Stimulated activated CD8-positive, alpha-beta memory T cell treated with anti-CD3 and anti-CD28 coated beads, Interleukin-7, amount 100 ng/mL, for 48 hours (primary cell): ENCODE measurements at regions not wholly inside any gene's neighbourhood (a gene's known extent, or its start where the extent isn't known, plus 50 kb on each side); places are given as distances from the start of the nearest gene placed in this dataset.
A peak's percentile ranks its signal among the peaks of the same experiment; 100 is the strongest.
"Not testable (repeated sequence)": the region's sequence is repeated elsewhere in the genome, so short reads cannot be mapped to it uniquely, and the experiment has no call there.

Experiments used
- DNase-seq, 2 donors: peaks; one replicate each; pipeline ENCODE4 v3.0.0-alpha.2; 2020; ENCODE audit warnings: low read depth in 1 of 2; ENCODE audit errors: extremely low read depth in 1 of 2

DNA sequence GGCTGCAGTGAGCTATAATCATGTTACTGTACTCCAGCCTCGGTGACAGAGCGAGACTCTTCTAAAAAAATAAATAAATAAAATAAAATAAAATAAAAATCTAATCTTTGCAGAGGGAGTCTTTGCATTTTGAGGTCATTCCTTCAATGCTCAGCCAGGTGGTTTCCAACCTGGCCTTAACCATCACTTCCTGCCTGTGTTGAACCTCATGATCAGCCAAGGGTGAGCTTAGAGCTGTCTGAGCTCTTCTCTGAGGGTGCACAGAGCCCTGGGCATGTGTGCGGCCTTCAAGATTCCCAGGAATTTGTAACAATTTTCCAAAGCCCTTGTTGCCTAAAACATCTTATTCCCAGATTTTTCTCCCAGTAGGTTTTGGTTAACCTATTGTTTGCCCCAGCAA, 94.3 kb downstream of the KCNJ12 start:
- DNase-seq = not testable (repeated sequence)

DNA sequence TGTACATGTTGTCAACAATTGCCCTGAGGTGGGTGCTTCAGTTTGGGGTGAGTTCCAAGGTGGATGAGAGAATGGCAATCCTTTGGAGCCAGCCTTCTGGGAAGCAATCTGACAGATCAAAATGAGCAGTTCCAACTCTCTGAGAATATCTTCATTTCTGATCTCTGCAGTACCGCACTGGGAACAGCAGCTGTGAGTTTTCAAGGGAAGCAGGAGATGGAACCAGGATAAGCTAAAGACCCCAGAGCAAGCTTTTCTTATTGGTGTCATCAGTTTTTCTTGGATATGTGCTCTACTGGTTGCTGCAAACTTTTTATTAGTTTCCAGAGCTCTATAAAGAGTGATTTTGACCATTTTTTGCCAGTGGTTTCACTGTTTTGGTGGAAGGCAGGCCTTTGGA, 94.7 kb downstream of the KCNJ12 start:
- no peak for DNase-seq

DNA sequence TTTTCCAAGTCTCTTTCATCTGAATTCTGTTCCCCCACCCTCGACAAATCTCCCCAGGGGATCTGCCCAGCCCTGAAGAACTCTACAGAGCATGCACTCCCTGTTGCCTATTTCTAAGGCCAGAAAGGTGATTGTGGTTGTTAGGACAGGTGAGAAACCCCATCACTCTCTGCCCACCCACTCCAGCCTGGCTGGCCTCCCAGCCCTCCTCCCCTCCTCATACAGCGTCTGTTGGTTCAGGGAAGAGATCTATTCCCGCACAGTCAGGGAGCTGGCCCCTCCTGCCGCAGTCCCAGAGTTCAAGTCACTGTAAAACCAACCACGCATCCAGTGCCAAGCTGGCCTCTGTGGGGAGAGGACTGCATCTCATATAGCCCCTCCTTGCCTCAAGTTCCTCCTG, 98.7 kb downstream of the KCNJ12 start:
- no peak for DNase-seq

DNA sequence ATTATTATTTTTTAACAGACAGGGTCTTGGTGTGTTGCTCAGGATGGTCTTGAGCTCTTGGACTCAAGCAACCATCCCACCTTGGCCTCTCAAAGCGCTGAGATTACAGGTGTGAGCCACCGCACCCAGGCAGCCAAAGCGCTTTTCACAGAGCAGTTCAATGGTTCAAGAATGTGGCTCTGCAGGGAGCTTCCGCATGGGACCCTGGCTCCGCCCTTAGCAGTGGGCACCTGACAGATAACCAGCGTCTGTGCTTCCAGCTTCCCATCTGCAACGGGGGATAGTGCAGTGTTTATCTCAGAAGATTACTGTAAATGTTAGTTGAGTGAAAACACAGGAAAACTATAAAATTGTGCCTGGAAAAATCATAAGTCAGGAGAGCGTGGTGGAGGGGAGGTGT, 99.4 kb downstream of the KCNJ12 start:
- no peak for DNase-seq

DNA sequence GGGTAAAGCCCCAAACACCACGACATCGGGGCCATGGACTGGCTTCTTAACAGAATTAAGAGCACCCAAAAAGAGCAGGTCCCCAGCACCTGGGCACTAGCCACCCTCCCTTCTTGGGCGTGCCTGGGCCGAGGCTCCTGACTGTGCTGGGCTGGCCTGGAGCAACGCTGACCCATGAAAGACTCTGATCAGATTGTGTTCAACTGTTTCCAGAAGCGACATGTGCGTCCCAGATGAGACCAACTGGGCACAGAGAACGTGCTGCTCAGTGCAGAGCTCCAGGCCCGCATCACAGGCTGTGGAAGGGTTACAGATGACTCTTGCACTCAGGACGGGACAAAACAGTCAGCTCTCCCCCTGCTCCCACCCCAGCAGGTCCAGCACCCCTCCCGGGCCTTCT, 100.7 kb downstream of the KCNJ12 start:
- DNase-seq = no peak

DNA sequence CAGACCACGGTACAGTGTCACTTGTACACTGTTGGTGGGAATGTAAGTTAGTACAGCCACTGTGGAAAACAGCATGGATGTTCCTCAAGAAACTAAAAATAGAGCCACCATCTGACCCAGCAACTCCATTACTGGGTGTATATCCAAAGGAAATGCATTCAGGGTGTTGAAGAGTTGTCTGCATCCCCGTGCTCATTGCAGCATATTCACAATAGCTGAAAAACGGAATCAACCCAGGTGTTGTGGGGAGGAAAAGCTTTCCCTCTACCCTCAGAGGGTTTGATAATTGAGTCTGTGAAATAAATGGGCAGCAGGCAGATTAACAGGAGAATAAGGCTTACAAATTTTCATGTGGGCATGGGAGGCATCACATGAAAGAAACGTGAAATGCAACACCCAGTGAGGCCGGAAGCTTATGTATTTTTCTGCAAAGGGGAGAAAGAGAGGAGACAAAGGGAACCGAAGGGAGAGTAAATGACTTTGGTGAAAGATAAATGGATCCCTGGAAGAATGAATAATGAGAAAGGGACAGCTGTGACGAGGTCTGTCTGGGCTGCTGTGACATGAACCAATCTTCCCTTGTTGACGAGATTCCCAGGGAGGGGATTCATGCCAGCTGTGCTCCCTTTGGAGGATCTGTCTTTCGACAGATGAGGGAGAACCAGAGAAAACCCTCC, 106.2 kb downstream of the KCNJ12 start:
- DNase-seq = no peak

DNA sequence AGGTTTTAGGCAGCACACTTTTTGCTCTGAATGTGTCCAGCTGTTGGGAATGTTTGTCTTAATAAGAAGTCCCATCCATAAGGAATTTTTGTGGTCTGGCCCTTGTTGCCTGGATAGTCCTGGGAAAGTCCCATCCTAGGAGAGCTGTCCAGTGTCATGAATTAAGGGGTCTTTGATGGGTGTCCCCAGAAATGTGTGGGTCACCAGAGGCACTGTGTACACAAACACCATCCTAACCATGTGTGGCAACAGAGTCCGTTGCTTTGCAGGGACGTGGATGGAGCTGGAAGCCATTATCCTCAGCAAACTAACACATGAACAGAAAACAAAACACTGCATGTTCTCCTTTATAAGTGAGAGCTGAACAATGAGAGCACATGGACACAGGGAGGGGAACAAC, 111.9 kb downstream of the KCNJ12 start:
- DNase-seq = not testable (repeated sequence)

DNA sequence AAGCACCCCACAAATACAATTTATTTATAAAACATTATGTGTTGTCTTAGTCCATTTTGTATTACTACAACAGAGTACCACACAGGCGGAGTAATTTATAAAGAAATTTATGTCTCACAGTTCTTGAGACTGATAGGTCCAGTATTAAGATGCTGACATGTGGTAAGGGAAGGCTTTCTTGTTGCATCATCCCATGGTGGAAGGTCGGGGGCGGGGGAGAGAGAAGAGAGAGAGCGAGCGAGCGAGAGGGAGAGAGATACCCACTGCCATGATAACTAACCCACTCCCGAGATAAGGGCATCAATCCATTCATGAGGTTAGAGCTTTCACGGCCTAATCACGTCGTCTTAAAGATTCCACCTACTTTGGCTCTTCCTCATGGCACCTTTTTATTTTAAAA, 117.8 kb downstream of the KCNJ12 start:
- DNase-seq = no peak

DNA sequence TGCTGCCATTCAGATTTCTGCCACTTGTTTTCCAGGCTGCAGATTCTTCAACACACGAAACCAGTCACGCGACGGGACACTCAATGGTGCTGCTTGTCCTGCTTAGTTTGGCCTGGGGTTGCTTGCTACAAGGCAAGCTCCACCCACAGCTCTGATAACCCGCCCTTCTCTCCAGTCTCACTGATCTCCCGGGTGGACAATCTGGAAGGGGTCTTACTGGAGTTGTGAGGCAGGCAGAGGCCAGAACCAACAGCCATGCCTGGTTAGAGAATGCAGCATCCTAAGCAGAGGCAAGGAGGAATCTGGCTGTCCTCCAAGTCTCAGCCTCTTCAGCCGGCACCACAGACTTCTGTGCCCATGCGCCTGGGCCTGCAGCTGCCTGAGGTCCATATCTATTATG, 119.1 kb downstream of the KCNJ12 start:
- no peak for DNase-seq

DNA sequence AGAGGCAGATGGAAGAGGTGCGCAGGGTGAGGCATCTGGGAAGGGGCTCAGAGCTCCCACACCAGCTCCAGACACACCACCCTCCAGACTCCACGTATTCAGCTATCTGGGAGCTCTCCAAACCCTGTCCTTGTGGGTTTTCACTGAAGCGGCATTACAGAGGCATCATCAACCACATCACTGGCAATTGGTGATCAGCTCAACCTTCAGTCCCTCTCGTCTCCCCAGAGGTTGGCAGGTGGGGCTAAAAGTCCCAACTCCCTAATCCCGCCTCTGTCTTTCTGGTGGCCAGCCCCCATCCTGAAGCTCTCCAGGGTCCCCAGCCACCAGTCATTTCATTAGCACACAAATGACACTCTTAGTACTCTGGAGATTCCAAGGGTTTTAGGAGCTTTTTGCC, 123.9 kb downstream of the KCNJ12 start:
- no peak for DNase-seq

DNA sequence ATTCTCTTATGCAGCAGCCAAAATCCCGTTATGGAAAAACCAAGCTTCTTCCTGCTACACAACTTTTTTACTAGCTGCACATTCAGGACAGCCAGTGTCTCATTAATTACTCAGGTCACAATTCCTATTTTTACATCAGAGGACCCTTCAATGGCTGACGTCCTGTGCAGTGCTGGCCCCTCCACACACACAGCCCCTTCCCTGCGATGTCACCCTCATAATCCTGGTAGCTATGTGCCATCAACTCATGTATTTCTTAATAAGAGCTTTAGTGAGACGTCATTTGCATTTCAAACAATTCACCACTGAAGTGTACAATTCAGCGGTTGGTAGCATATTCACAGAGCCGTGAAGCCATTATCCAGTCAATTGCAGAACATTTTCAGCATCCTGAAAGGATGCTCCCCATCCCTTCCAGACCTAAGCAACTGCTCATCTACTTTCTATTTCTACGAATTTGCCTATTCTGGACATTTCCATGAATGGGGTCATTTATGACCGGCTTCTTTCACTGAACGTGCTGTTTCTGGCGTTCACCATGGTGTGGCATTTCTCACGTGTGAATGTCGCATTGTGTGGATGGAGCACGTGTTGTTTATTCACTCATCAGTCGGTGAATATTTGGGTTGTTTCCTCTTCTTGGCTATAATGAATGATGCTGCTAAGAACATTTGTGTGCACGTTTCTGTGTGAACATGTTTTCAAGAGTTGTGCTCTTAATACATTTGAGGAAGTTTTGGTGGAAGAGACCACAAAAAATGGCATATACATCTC, 126.0 kb downstream of the KCNJ12 start:
- DNase-seq = not testable (repeated sequence)

DNA sequence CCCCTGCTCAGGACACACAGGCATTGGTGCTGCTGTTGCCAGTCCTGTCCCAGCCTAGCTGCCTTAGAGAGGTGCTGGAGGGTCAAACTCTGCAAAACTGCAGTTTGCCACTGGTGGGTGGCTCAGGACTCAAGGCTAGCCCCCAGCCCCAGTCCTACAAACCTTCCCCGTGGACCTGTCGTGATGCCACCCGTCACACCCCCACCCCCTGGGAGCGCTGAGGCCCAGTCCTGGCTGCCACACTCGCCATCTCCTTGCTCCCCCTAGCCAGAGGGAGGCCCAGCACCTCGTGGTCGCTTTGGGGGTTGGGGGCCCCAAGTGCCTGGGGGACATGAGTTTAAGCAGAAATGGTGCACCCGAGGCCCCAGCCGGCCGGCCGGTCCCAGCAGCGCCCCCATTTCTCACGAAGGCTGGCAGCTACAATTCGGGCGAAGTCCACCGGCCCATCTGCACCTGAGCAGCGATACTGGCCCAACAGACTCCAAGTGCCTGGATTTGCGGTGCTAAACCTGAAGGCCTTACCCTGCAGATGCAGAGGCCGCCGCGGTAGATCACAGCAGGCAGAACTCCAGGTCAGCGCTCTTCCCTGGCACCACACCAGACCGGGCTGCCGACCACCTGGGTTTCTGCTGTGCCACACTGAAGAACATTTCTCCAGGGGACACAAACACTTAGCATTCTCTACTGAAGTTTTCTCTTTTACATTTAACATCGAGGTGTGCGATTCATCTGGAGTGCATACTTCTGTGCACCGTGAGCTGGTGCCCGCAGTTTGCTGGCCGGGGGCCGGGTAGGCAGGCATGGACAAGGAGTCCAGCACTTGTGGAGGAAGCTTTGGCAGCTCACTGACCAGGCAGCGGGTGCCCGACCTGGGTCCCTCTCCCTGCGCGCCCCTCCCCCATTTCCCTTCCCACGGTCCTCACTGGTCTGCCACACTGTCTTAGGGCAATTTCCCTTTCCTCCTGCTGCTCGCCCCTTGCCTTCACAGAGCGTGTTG, 130.0 kb downstream of the KCNJ12 start:
- DNase-seq = no peak

DNA sequence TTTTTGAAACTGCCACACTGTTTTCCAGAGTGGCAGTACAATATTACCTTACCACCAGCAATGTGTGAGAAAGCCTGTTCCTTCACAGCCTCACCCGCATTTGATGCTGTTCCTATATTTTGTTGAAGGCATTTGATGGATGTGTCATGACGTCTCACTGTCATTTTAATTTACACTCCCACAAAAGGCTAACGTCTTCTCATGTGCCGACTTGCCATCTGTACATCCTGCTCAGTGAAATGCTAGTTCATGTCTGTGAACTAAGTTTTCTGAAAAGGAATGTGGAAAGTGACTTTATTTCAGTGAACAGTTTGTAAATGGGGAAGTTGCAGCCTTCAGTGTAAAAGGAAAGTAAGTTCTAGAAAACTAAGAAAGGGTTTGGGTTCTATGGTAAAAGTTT, 131.6 kb downstream of the KCNJ12 start:
- DNase-seq = not testable (repeated sequence)

DNA sequence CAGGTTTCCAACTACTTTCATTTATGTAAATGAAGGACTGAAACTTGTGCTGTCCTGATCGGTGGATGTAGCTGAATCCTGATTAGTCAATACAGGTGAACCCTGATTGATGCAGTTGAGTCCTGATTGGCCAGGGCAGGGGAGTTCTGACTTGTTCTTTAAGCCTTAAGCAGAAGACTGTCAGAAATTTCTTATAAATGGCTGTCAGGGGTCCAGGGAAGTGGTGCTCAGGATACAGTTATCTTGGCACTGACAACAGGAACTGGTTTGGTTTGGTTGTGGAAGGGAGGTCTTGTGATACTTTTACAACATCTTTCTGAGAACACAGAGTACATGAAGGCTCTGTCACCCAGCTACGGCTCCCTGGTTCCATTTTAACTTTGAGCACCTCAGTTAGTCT, 132.1 kb downstream of the KCNJ12 start:
- no peak for DNase-seq

DNA sequence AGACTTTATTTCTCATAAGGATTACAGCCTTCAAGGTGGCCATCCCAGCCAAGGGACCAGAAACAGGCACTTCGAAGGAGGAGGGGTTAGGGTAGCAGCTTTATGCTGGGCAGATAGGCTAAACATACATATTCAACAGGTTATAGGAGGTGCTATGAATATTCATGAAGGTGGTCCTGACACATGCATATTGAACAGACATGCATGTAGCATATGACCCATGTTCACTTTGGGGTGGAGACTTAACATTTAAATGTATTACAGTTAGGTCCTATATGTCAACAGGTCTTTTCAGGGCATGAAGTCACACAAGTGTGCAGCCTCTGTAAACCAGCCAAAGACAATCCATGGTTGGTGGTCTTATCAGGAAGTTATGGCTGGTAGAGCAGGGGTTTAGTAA, 133.2 kb downstream of the KCNJ12 start:
- not testable (repeated sequence) for DNase-seq

DNA sequence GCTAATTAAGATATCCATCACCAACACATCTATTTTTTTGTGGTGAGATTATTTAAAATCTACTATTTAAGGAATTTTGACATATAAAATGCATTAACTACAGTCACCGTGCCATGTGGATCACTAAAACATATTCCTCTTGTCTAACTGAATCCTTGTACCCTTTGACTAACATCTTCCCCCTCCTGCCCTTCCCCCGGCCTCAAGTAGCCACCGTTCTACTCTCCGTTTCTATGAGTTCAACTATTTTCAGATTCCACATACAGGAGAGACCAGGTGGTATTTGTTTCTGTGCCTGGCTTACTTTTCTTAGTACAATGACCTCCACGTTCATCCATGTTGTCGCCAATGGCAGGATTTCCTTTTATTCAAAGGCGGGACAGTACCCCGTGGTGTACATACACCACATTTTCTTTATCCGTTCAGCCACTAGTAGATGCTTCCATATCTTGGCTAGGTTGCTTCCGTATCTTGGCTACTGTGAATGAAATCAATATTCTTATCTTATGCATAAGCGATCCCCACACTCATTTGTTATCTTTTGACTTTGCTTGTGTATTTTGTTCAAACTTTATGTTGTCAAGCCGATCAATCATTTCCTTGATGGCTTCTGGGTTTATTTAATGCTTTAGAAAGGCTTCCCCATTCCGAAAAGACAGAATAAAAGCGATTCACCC, 134.7 kb downstream of the KCNJ12 start:
- DNase-seq = no peak

DNA sequence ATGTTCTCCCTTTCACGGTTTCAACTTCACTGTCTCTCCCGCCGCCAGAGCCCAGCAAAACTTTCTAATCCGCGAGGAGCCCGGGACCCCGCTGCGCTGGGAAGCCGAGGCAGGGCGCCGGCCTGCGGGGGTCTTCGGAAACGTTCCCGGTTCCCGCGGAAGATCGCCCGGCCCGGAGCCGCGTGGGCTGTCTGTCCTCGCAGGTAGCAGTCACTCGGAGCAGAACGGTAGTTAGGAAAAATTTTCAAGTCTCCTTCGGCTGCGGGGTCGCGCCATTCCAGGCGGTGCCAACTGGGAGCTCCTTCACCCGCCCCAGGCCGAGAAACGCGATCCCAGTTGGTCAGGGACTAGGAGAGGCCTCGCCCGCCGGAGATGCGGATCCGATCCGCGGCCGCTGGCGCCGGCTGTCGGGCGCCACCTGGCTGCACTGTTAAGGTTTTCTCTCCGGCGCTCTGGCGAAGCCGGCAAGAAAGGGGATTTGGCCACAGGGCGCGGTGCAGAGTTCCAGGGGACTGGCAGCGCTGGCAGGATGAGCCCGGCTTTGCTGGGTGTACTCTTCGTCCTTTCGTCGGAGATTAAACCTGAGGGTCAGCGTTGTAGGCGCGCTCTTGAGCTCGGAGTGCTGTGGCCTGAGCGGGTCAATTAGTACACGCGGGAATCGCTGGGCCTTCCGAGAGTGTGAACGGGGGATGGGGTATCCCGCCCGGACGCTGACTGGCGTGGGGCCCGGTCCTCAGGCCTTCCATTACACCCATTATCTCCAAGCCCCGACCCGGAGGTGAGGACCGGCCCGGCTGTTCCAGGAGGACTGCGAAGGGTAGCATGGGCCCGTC, 135.4 kb downstream of the KCNJ12 start:
- DNase-seq = peak; percentile 15 to 34

DNA sequence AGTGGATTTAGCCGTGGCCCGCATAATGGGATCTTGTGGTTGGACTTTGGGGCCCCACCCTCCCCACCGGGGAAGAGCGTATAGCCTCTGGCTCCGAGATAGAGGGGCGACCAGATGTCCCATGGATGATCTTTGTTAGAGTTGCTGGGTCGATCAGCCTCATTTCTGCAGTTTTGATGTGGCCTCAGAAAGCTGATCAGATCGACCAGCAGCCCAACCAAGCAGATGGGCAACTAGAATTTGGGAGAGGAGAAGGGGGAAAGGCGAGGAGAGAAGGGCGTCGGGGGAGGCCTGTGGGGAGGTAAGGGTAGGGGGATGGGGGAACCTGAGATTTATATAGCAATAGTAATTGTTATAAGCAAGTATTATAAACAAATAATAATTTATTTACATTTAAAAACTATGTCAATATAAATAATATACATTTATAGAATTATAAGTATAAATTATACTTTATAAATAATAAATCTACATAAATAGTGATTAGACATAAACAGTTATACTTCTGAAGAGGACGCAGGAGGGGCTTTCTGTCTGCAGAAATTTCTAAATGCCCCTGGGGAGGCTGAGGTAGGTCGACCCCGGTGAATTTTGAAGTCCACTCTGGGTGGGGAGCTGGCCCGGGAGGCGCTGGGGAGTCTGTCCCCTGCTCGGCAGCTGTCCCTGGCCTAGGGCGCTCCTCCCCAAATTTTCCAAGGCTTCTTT, 136.3 kb downstream of the KCNJ12 start:
- DNase-seq = no peak

DNA sequence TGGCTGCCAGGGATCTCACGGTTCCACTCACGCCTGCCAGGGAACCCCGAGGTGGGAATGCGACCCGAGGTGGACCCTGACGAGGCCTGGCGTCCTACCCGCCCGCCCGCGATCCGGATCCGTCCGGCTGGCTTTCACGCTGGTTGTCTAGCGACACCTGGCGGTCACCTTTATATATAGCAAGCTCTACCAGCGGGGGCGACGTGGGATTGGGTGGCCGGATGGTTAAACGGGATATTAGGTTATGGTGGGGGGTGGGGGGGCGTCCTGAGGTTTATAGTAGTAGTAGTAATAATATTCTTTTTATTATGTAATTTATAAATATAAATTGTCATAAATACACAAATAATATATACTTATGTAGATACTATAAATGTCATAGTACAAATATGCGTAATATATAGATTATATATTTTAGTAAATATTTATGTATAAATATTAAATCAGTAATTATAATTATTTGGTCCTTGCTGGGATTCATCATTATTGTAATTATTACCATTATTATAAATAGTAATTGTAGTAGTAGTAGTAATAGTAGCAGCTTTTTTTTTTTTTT, 136.9 kb downstream of the KCNJ12 start:
- DNase-seq = peak; percentile 47 to 50
